Uterus (tissue), 3 donors: ENCODE measurements at regions not wholly inside any gene's neighbourhood (a gene's known extent, or its start where the extent isn't known, plus 50 kb on each side); places are given as distances from the start of the nearest gene placed in this dataset.
"Not testable (repeated sequence)": the region's sequence is repeated elsewhere in the genome, so short reads cannot be mapped to it uniquely, and the experiment has no call there.

Experiments
- DNase-seq, 2 donors: peaks; one replicate each; pipeline ENCODE4 v3.0.0-alpha.2; 2019 to 2020
- H3K27ac ChIP-seq, 2 donors: fragments of 200-600 bp; sonication (generic); 1 replicate in 1 of 2; 2 replicates in 1 of 2; pipeline ENCODE4 v1.5.1; 2016 to 2018
- H3K27me3 ChIP-seq, 2 donors: fragments of 200-600 bp; sonication (generic); one replicate each; pipeline ENCODE4 v1.5.1; 2018 to 2019; ENCODE audit warnings: control low read depth in 1 of 2
- H3K36me3 ChIP-seq, 2 donors: fragments of 200-600 bp; sonication (generic); one replicate each; pipeline ENCODE4 v1.5.1; 2019; ENCODE audit warnings: control low read depth in 1 of 2
- H3K4me1 ChIP-seq, 2 donors: fragments of 200-600 bp; sonication (generic); one replicate each; pipeline ENCODE4 v1.5.1; 2018 to 2019; ENCODE audit warnings: control low read depth in 1 of 2
- H3K4me3 ChIP-seq, 2 donors: fragments of 200-600 bp; sonication (generic); 1 replicate in 1 of 2; 2 replicates in 1 of 2; pipeline ENCODE4 v1.5.1; 2018 to 2019; ENCODE audit warnings: mild to moderate bottlenecking in 1 of 2
- H3K9me3 ChIP-seq, 2 donors: fragments of 200-600 bp; sonication (generic); one replicate each; pipeline ENCODE4 v1.5.1; 2019; ENCODE audit warnings: control low read depth in 1 of 2
- CTCF ChIP-seq, 4 experiments: fragments of 200-600 bp in 2 of 4; fragments of 450-650 bp in 2 of 4; sonication (generic) in 2 of 4; IDR thresholded peaks; one replicate each; pipeline ENCODE4 v1.5.1; 2016 to 2019; ENCODE audit warnings: antibody characterized with exemption in 4 of 4, mild to moderate bottlenecking in 2 of 4, moderate library complexity in 1 of 4
- POLR2A ChIP-seq, 2 donors: fragments of 450-650 bp; IDR thresholded peaks; one replicate each; pipeline ENCODE4 v1.6.1; 2016; ENCODE audit warnings: antibody characterized with exemption in 2 of 2, mild to moderate bottlenecking in 1 of 2, moderate library complexity in 1 of 2
- intact Hi-C: fragments of 100-400 bp; cut with DNase I; formaldehyde crosslinking; loops from one replicate; pipeline ENCODE4 v1.15.1; 2023; ENCODE audit warnings: low total_unique reads
- donor health status: DM: yes; HTN: yes; CAD: no.

GRCh38 chr1:189628857-189629256, 848.8 kb downstream of the BRINP3 start:
- no peaks in the 10 kb centered on the region for H3K36me3 ChIP-seq
- H3K4me1 ChIP-seq, result no peaks in the 10 kb centered on the region
- H3K9me3 ChIP-seq, result no peaks in the 10 kb centered on the region
- no peak for DNase-seq
- no peak overlapping the region for H3K27ac ChIP-seq
- H3K4me3 ChIP-seq, result no peak overlapping the region
- intact Hi-C loops, result no loop called here
- no peaks in the 10 kb centered on the region for H3K27me3 ChIP-seq
- TF ChIP-seq POLR2A (IDR thresholded peaks at IDR 0.05) (no peak), CTCF (IDR thresholded peaks at IDR 0.05) (no peak)

- H3K4me3 ChIP-seq, result no peak overlapping the region
- no peaks in the 10 kb centered on the region for H3K9me3 ChIP-seq
- H3K4me1 ChIP-seq, result no peaks in the 10 kb centered on the region
- H3K27ac ChIP-seq, result no peak overlapping the region
- no peak for DNase-seq
- no peaks in the 10 kb centered on the region for H3K27me3 ChIP-seq
- no peaks in the 10 kb centered on the region for H3K36me3 ChIP-seq
- TF ChIP-seq POLR2A (IDR thresholded peaks at IDR 0.05), result no peak
- TF ChIP-seq CTCF (IDR thresholded peaks at IDR 0.05), result no peak
- intact Hi-C loops, result no loop called here
Measured at GRCh38 chr1:189633658-189634057, 844.0 kb downstream of the BRINP3 start.

GRCh38 chr1:189637041-189637440, 840.6 kb downstream of the BRINP3 start:
- TF ChIP-seq CTCF (IDR thresholded peaks at IDR 0.05) (no peak), POLR2A (IDR thresholded peaks at IDR 0.05) (no peak)
- Histone ChIP-seq H3K27ac (no peak overlapping the region), H3K27me3 (no peaks in the 10 kb centered on the region), H3K9me3 (no peaks in the 10 kb centered on the region), H3K4me1 (no peaks in the 10 kb centered on the region), H3K4me3 (no peak overlapping the region), H3K36me3 (no peaks in the 10 kb centered on the region)
- intact Hi-C loops, result no loop called here
- DNase-seq, result no peak

GRCh38 chr1:189644156-189644555, 833.5 kb downstream of the BRINP3 start:
- intact Hi-C loops, H3K9me3 ChIP-seq, DNase-seq: not testable (repeated sequence)

DNA sequence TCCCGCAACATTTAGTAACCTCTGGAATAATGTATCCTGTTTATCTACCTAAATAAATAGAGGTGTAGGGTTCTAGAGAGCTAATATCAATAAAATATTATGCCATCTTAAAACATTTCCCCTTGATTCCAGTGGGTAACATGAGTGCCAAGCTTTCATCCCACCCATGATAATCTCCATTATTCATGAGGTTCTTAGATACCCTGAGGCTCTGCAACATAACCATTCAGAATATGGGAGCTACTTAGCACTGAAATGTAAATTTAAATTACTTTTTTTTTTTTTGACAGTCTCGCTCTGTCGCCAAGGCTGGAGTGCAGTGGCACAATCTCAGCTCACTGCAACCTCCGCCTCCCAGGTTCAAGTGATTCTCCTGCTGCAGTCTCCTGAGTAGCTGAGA, 832.7 kb downstream of the BRINP3 start:
- peaks cover 0 to 4% of the 10 kb centered on the region in 2 donors for H3K27me3 ChIP-seq

More at GRCh38 chr1:189644156-189644555, 833.5 kb downstream of the BRINP3 start:
- not testable (repeated sequence) for H3K27ac ChIP-seq, H3K36me3 ChIP-seq, H3K4me1 ChIP-seq, H3K27me3 ChIP-seq, H3K4me3 ChIP-seq

More for the DNA sequence above, 832.7 kb downstream of the BRINP3 start:
- no peak for DNase-seq
- Histone ChIP-seq H3K9me3 (no peaks in the 10 kb centered on the region), H3K27ac (no peak overlapping the region), H3K4me3 (no peak overlapping the region), H3K4me1 (no peaks in the 10 kb centered on the region), H3K36me3 (no peaks in the 10 kb centered on the region)
- intact Hi-C loops, result no loop called here
- TF ChIP-seq POLR2A (IDR thresholded peaks at IDR 0.05) (no peak), CTCF (IDR thresholded peaks at IDR 0.05) (no peak)
